Right atrium auricular region (tissue), 2 donors: ENCODE measurements at regions not wholly inside any gene's neighbourhood (a gene's known extent, or its start where the extent isn't known, plus 50 kb on each side); places are given as distances from the start of the nearest gene placed in this dataset.

Experiments used
- DNase-seq: peaks from one replicate; pipeline ENCODE4 v3.0.0-alpha.2; 2019; ENCODE audit warnings: low spot score
- H3K27ac ChIP-seq, 2 donors: fragments of 200-600 bp; sonication (generic); 1 replicate in 1 of 2; 2 replicates in 1 of 2; pipeline ENCODE4 v1.5.1; 2016 to 2019
- H3K27me3 ChIP-seq, 2 donors: fragments of 200-600 bp; sonication (generic); one replicate each; pipeline versions ENCODE4 v1.5.1 to v1.6.0; 2017 to 2019
- H3K36me3 ChIP-seq: fragments of 200-600 bp; sonication (generic); one replicate; pipeline ENCODE4 v1.5.1; 2016
- H3K4me1 ChIP-seq, 2 donors: fragments of 200-600 bp; sonication (generic); one replicate each; pipeline versions ENCODE4 v1.5.1 to v1.6.0; 2017 to 2019
- H3K4me3 ChIP-seq, 2 donors: fragments of 200-600 bp; sonication (generic); 1 replicate in 1 of 2; 2 replicates in 1 of 2; pipeline ENCODE4 v1.5.1; 2017 to 2019; ENCODE audit warnings: mild to moderate bottlenecking in 1 of 2, moderate library complexity in 1 of 2
- H3K9me3 ChIP-seq, 2 donors: fragments of 200-600 bp; sonication (generic); one replicate each; pipeline ENCODE4 v1.5.1; 2019
- CTCF ChIP-seq, 2 donors: fragments of 200-600 bp; sonication (generic); IDR thresholded peaks; one replicate each; pipeline ENCODE4 v1.5.1; 2019; ENCODE audit warnings: antibody characterized with exemption in 2 of 2

DNA sequence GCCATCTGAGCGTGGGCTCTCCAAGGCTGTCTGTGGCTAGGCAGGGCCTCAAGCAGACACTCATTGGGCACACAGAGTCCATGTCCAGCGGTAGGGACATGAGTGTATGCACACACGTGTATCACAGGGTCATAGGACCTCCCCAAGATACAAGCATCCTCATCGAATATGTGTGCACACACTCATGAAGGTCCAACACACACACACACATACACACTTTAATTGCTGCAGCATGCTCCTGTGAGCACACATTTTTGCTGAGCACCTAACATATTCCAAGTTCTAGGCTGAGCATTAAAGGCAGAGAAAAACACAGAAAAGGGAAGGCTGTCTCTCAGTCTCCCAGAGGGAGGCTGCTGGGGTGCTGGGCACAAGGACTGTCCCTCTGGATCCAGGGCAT is 59.3 kb upstream of the TBX3 start:
- no peak for DNase-seq
- Histone ChIP-seq H3K27me3 (no peaks in the 10 kb centered on the region), H3K27ac (no peak overlapping the region), H3K4me1 (no peaks in the 10 kb centered on the region), H3K36me3 (no peaks in the 10 kb centered on the region), H3K9me3 (no peaks in the 10 kb centered on the region), H3K4me3 (no peak overlapping the region)
- no peak for TF ChIP-seq CTCF (IDR thresholded peaks at IDR 0.05)

DNA sequence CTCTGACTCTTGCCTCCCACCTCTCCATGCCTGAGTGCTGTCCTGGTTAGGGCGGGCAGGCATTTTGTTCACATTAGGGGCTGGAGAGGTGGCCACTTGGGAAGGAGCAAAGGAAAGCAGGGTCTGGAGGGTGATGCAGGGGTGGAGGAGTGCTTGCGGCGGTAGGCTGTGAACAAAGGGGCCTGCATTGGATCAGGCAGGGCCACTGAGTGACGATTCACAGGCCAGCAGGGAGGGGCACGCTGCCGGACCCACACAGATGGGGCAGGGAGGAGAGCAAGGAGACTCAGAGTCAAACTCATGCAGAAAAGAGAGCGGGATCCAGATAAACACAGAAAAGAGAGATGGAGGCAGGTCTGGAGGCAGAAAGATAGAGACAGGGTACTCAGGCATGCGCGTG is 58.4 kb upstream of the TBX3 start:
- no peaks in the 10 kb centered on the region for H3K9me3 ChIP-seq
- no peak for DNase-seq
- H3K4me1 ChIP-seq, result no peaks in the 10 kb centered on the region

DNA sequence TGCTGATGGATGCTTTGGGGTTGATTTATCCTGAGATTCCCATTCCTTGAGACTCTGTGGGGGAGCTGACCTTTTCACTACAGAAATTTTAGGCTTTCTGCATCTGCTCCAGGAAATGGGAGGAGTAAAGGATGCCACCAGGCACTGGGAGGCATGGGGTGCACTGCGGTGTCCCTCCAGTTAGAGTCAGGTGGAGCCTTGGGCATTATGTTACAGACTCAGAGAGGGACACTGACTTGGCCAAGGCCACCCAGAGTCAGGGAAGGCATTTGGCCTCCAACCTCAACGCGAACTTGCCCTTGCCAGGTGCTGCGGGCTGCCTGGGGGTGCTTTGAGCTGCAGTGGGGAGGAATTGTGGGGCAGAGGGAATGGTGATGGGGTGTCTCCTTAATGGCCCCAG is 58.0 kb upstream of the TBX3 start:
- DNase-seq, result no peak
- Histone ChIP-seq H3K36me3 (no peaks in the 10 kb centered on the region), H3K27ac (no peak overlapping the region), H3K4me3 (no peak overlapping the region), H3K9me3 (no peaks in the 10 kb centered on the region), H3K27me3 (no peaks in the 10 kb centered on the region), H3K4me1 (no peaks in the 10 kb centered on the region)
- TF ChIP-seq CTCF (IDR thresholded peaks at IDR 0.05), result no peak

More for the DNA sequence above, 58.4 kb upstream of the TBX3 start:
- Histone ChIP-seq H3K27ac (no peak overlapping the region), H3K27me3 (no peaks in the 10 kb centered on the region), H3K4me3 (no peak overlapping the region), H3K36me3 (no peaks in the 10 kb centered on the region)
- TF ChIP-seq CTCF (IDR thresholded peaks at IDR 0.05), result no peak

DNA sequence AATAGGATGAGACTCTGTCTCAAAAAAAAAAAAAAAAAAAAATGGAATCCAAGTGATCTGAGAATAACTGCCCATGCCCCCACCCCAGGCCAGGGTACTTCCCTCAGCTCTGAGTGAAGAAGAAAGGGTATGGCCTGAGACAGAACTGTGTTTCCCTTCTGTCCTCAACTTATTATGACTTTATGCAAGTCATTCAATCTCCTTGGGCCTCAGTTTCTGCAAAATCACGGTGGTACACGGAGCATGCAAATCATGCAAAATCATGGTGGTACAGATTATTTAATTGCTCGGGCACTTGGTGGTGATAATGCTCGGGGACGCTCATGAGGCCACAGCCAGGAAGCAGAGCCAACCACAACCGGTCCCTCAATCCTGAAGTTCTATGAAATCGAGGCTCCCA is 56.5 kb upstream of the TBX3 start:
- H3K4me3 ChIP-seq, result no peak overlapping the region
- peaks cover 4 to 11% of the 10 kb centered on the region in 2 donors for H3K27me3 ChIP-seq
- no peaks in the 10 kb centered on the region for H3K4me1 ChIP-seq
- no peak for TF ChIP-seq CTCF (IDR thresholded peaks at IDR 0.05)
- no peaks in the 10 kb centered on the region for H3K9me3 ChIP-seq
- no peak overlapping the region for H3K27ac ChIP-seq
- DNase-seq, result no peak
- H3K36me3 ChIP-seq, result no peaks in the 10 kb centered on the region

DNA sequence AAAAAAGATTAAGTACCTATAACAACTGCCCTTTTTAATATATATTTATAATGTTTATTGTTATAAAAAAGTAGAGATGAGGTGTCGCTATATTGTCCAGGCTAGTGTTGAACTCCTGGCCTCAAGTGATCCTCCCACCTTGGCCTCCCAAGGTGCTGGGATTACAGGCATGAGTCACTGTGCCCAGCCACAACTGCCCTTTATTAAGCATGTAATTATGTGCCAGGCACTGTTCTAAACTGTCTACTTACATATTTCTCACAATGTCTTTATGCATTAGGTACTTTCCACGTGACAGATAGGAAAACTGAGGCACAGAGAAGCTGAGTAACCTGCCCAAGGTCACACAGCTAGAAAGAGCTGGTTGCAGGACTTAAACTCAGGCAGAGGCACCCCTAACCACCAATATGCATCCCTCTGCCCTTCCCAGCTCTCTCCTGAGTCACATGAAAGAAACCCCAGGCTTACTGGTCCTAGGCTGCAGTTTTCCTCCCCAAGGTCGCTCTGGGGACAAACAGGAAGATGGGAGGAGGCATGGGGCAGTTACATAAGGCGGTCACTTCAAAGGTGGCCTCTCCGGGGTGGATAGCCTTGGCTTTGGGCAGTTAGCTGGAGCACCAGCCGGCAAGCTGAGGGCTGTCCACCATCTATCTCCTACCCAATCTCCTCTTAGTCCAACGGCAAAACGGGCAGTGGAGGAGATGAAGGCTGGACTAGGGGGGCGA is 54.6 kb upstream of the TBX3 start:
- H3K36me3 ChIP-seq, result no peaks in the 10 kb centered on the region
- H3K4me3 ChIP-seq, result no peak overlapping the region
- H3K9me3 ChIP-seq, result no peaks in the 10 kb centered on the region
- H3K27me3 ChIP-seq, result peaks cover 6 to 19% of the 10 kb centered on the region in 2 donors
- no peak for TF ChIP-seq CTCF (IDR thresholded peaks at IDR 0.05)
- no peaks in the 10 kb centered on the region for H3K4me1 ChIP-seq
- H3K27ac ChIP-seq, result no peak overlapping the region
- DNase-seq, result no peak
